HepG2 (cell line): ENCODE measurements at regions not wholly inside any gene's neighbourhood (a gene's known extent, or its start where the extent isn't known, plus 50 kb on each side); places are given as distances from the start of the nearest gene placed in this dataset.

Experiments used
- CCAR2 ChIP-seq: fragments of 200-400 bp; formaldehyde crosslinking; optimal IDR thresholded peaks from 2 replicates; pipeline ENCODE3; 2018; ENCODE audit warnings: low read depth, mild to moderate bottlenecking, low read length, moderate library complexity
- FLYWCH1 ChIP-seq: sonication (generic); formaldehyde crosslinking; IDR thresholded peaks from 2 replicates; pipeline ENCODE4 v1.8.1; 2023; ENCODE audit warnings: mild to moderate bottlenecking, missing genetic modification reagents
- FOXJ3 ChIP-seq: sonication (generic); formaldehyde crosslinking; IDR thresholded peaks from 2 replicates; pipeline ENCODE4 v1.4.0; 2020; ENCODE audit warnings: missing genetic modification reagents, mild to moderate bottlenecking, borderline replicate concordance
- GATAD1 ChIP-seq: IDR thresholded peaks from 2 replicates; pipeline ENCODE4 v1.6.1; 2016; ENCODE audit warnings: missing genetic modification reagents, missing compliant biosample characterization
- IKZF5 ChIP-seq: IDR thresholded peaks from 2 replicates; pipeline ENCODE4 v1.6.1; 2018; ENCODE audit warnings: missing genetic modification reagents, mild to moderate bottlenecking, missing compliant biosample characterization
- ISX ChIP-seq: sonication (generic); formaldehyde crosslinking; conservative IDR thresholded peaks from 2 replicates; pipeline ENCODE4 v1.5.0; 2020; ENCODE audit warnings: missing genetic modification reagents
- KAT8 ChIP-seq: IDR thresholded peaks from 2 replicates; pipeline ENCODE4 v1.6.1; 2016; ENCODE audit warnings: missing genetic modification reagents, missing compliant biosample characterization
- MED1 ChIP-seq: sonication (generic); formaldehyde crosslinking; IDR thresholded peaks from 2 replicates; pipeline ENCODE4 v1.4.0; 2020; ENCODE audit warnings: missing genetic modification reagents
- MXD1 ChIP-seq: sonication (generic); formaldehyde crosslinking; IDR thresholded peaks from 2 replicates; pipeline ENCODE4 v1.4.0; 2020; ENCODE audit warnings: mild to moderate bottlenecking, missing genetic modification reagents
- NBN ChIP-seq: fragments of 450-650 bp; conservative IDR thresholded peaks from 2 replicates; pipeline ENCODE4 v1.6.1; 2017
- NFKBIZ ChIP-seq: IDR thresholded peaks from 2 replicates; pipeline ENCODE4 v1.6.1; 2018; ENCODE audit warnings: missing genetic modification reagents, missing compliant biosample characterization
- NFYC ChIP-seq: IDR thresholded peaks from 2 replicates; pipeline ENCODE4 v1.6.1; 2016; ENCODE audit warnings: missing genetic modification reagents, missing compliant biosample characterization
- PPARG ChIP-seq: conservative IDR thresholded peaks from 2 replicates; pipeline ENCODE4 v1.6.1; 2016; ENCODE audit warnings: missing biosample characterization, missing genetic modification reagents
- SALL2 ChIP-seq: sonication (generic); formaldehyde crosslinking; IDR thresholded peaks from 2 replicates; pipeline ENCODE4 v1.8.1; 2023; ENCODE audit warnings: mild to moderate bottlenecking, missing genetic modification reagents, inconsistent platforms
- STAG1 ChIP-seq: sonication (generic); formaldehyde crosslinking; IDR thresholded peaks from 2 replicates; pipeline ENCODE4 v1.4.0; 2020; ENCODE audit warnings: missing genetic modification reagents
- XRCC5 ChIP-seq: fragments of 200-400 bp; formaldehyde crosslinking; optimal IDR thresholded peaks from 2 replicates; pipeline ENCODE3; 2017; ENCODE audit warnings: mild to moderate bottlenecking, low read length
- ZBTB38 ChIP-seq: sonication (generic); formaldehyde crosslinking; IDR thresholded peaks from 2 replicates; pipeline ENCODE4 v1.5.1; 2020; ENCODE audit warnings: mild to moderate bottlenecking, missing genetic modification reagents
- ZC3H13 ChIP-seq: sonication (generic); formaldehyde crosslinking; IDR thresholded peaks from 2 replicates; pipeline ENCODE4 v1.8.1; 2023; ENCODE audit warnings: mild to moderate bottlenecking, missing genetic modification reagents, moderate library complexity
- ZNF20 ChIP-seq: sonication (generic); formaldehyde crosslinking; IDR thresholded peaks from 2 replicates; pipeline ENCODE4 v1.4.0; 2020; ENCODE audit warnings: mild to moderate bottlenecking, moderate library complexity, missing genetic modification reagents
- ZNF225 ChIP-seq: sonication (generic); formaldehyde crosslinking; IDR thresholded peaks from 2 replicates; pipeline ENCODE4 v1.4.0; 2020; ENCODE audit warnings: mild to moderate bottlenecking, missing genetic modification reagents
- ZNF3 ChIP-seq: IDR thresholded peaks from 2 replicates; pipeline ENCODE4 v1.7.0; 2017; ENCODE audit warnings: inconsistent platforms
- ZNF576 ChIP-seq: sonication (generic); formaldehyde crosslinking; IDR thresholded peaks from 2 replicates; pipeline ENCODE4 v1.4.0; 2020; ENCODE audit warnings: mild to moderate bottlenecking, missing genetic modification reagents
- ZNF883 ChIP-seq: sonication (generic); formaldehyde crosslinking; IDR thresholded peaks from 2 replicates; pipeline ENCODE4 v1.5.1; 2020; ENCODE audit warnings: mild to moderate bottlenecking, missing genetic modification reagents; ENCODE audit errors: not compliant biosample characterization
- ZNF891 ChIP-seq: sonication (generic); formaldehyde crosslinking; IDR thresholded peaks from 2 replicates; pipeline ENCODE4 v1.5.0; 2020; ENCODE audit warnings: mild to moderate bottlenecking, missing genetic modification reagents
- ZSCAN9 ChIP-seq: IDR thresholded peaks from 2 replicates; pipeline ENCODE4 v1.6.1; 2016; ENCODE audit warnings: borderline replicate concordance
- TF ChIP-seq, protein P1 (sequence below): sonication (generic); formaldehyde crosslinking; IDR thresholded peaks from 2 replicates; pipeline ENCODE4 v1.4.0; 2020; ENCODE audit warnings: mild to moderate bottlenecking, missing genetic modification reagents
- TF ChIP-seq, protein P2 (sequence below): sonication (generic); formaldehyde crosslinking; conservative IDR thresholded peaks from 2 replicates; pipeline ENCODE4 v1.4.0; 2020; ENCODE audit warnings: missing genetic modification reagents

DNA sequence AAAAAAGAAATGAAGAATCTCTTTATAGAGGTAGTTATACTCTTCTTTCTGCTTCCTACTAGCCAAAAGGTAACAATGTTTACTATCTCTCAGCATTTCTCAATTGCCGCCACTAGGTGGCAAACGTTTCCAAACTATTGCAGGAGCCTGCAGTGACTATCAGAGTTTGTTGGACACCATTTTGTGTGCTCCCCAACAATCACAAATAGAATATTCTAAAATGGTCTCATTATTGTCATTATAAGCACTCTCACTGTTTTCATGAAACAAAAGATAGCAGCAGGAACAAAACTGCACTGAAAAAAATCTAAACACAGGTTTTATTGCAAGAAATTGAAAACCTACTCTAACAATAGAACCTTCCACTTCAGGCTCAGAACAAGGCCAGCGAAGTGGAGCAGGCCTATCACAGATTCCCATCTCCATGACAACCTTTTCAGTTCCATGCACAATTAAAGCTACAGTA is 83.9 kb upstream of the PLPPR4 start (continued):
- TF ChIP-seq FOXJ3 (0 out of 2 replicates have a peak, but pooled peaks have one; percentile 21), ZNF3 (CRISPR knock-in tag) (no peak), STAG1 (CRISPR knock-in tag) (peak; percentile 90), ZBTB38 (CRISPR knock-in tag) (no peak), ZNF891 (CRISPR knock-in tag) (no peak), FLYWCH1 (no peak), IKZF5 (CRISPR knock-in tag) (no peak), ZNF576 (CRISPR knock-in tag) (no peak), MXD1 (CRISPR knock-in tag) (no peak), NBN (no peak), GATAD1 (CRISPR knock-in tag) (0 out of 2 replicates have a peak, but pooled peaks have one; percentile 14), ZC3H13 (CRISPR knock-in tag) (no peak), ZNF883 (CRISPR knock-in tag) (no peak), ISX (CRISPR knock-in tag) (no peak), MED1 (no peak), SALL2 (CRISPR knock-in tag) (no peak), CCAR2 (no peak), ZNF20 (CRISPR knock-in tag) (no peak), NFYC (CRISPR knock-in tag) (no peak), ZSCAN9 (CRISPR knock-in tag) (no peak), KAT8 (CRISPR knock-in tag) (peak; percentile 79), XRCC5 (no peak), PPARG (CRISPR knock-in tag) (0 out of 2 replicates have a peak, but pooled peaks have one; percentile 31), ZNF225 (no peak), NFKBIZ (no peak)
- TF ChIP-seq, protein P1, sequence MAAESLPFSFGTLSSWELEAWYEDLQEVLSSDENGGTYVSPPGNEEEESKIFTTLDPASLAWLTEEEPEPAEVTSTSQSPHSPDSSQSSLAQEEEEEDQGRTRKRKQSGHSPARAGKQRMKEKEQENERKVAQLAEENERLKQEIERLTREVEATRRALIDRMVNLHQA (CRISPR knock-in tag): no peak
- TF ChIP-seq, protein P2, sequence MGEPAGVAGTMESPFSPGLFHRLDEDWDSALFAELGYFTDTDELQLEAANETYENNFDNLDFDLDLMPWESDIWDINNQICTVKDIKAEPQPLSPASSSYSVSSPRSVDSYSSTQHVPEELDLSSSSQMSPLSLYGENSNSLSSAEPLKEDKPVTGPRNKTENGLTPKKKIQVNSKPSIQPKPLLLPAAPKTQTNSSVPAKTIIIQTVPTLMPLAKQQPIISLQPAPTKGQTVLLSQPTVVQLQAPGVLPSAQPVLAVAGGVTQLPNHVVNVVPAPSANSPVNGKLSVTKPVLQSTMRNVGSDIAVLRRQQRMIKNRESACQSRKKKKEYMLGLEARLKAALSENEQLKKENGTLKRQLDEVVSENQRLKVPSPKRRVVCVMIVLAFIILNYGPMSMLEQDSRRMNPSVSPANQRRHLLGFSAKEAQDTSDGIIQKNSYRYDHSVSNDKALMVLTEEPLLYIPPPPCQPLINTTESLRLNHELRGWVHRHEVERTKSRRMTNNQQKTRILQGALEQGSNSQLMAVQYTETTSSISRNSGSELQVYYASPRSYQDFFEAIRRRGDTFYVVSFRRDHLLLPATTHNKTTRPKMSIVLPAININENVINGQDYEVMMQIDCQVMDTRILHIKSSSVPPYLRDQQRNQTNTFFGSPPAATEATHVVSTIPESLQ (CRISPR knock-in tag): no peak
